ENCODE measurements at regions not wholly inside any gene's neighbourhood (a gene's known extent, or its start where the extent isn't known, plus 50 kb on each side); places are given as distances from the start of the nearest gene placed in this dataset.

DNA sequence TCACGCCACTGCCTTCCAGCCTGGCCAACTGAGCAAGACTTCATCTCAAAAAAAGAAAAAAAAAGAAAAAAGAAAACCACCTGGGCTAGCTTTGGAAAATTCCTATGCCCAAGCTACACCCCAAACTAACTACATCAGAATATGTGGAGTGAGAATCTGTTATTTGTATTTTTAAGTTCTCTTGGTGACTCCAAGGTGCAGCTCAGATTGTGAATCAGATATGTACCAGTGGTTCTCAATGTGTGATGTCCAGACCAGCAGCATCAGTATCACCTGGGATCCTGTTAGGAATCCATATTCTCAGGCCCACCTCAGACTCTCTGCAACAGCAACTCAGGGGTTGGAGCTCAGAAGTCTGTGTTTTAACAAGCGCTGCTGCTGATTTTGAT is 376.8 kb downstream of the EDEM1 start:
- no peaks in the 10 kb centered on the region for H3K27me3 ChIP-seq (ENCODE audit: control insufficient read depth, insufficient read depth, low read length)
- POLR2A ChIA-PET = no interaction called here
- CTCF ChIA-PET = no interaction called here
- TF ChIP-seq, protein P1, sequence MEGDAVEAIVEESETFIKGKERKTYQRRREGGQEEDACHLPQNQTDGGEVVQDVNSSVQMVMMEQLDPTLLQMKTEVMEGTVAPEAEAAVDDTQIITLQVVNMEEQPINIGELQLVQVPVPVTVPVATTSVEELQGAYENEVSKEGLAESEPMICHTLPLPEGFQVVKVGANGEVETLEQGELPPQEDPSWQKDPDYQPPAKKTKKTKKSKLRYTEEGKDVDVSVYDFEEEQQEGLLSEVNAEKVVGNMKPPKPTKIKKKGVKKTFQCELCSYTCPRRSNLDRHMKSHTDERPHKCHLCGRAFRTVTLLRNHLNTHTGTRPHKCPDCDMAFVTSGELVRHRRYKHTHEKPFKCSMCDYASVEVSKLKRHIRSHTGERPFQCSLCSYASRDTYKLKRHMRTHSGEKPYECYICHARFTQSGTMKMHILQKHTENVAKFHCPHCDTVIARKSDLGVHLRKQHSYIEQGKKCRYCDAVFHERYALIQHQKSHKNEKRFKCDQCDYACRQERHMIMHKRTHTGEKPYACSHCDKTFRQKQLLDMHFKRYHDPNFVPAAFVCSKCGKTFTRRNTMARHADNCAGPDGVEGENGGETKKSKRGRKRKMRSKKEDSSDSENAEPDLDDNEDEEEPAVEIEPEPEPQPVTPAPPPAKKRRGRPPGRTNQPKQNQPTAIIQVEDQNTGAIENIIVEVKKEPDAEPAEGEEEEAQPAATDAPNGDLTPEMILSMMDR (IDR thresholded peaks at IDR 0.05; ENCODE audit: insufficient read depth, low read depth, low read length) = no peak
- DNase-seq (ENCODE audit: low read depth) = no peak
- no peak overlapping the region for H3K4me3 ChIP-seq (ENCODE audit: low read depth, low read length)
- no peaks in the 10 kb centered on the region for H3K36me3 ChIP-seq (ENCODE audit: control insufficient read depth, insufficient read depth, low read length)

DNA sequence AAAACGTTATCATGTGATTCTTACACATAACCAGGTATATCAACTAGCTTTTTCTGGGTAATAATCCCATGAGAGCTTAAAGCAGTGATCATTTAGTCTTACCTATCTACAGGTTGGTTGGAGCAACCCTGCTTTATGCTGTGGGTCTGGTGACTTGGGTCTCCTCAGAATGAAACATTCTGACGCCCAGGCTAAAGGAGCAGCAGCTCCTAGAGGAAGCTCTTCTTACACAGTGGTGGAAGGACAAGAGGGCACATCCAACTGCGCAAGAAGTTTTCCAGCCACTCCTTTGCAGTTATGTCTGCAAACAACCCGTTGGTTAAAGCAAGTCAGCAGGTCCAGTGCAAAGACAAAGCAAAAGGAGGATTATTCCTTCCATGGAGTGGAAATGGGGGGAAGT is 377.5 kb downstream of the EDEM1 start:
- H3K4me3 ChIP-seq (ENCODE audit: low read depth, low read length) = no peak overlapping the region
- TF ChIP-seq, protein P1 (IDR thresholded peaks at IDR 0.05; ENCODE audit: insufficient read depth, low read depth, low read length) = no peak
- ChIA-PET CTCF (interaction anchor here (0.6 kb wide), 1 partner anchor 13 kb away, joined by 3 read pairs; no protein-coding TSS in a partner anchor), POLR2A (no interaction called here)
- H3K36me3 ChIP-seq (ENCODE audit: control insufficient read depth, insufficient read depth, low read length) = no peaks in the 10 kb centered on the region
- no peak for DNase-seq (ENCODE audit: low read depth)
- H3K27me3 ChIP-seq (ENCODE audit: control insufficient read depth, insufficient read depth, low read length) = no peaks in the 10 kb centered on the region

DNA sequence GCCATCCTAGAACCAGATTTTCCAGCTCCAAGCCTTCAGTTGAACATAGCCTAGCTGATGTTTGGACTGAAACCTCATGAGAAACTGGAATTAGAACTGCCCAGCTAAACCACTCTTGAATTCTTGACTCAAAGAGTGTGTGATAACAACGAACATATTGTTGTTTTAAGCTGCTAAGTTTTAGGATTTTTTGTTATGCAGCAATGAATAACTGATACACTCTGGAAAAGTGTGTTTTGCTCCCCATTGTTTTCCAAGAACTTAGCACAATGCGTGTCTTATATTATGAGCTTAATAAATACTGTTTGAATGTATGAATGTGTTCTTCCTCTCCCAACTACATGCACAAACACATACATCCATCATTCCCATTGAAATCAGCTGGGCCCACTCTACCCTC is 379.6 kb downstream of the EDEM1 start:
- ChIA-PET POLR2A (no interaction called here), CTCF (no interaction called here)
- Histone ChIP-seq H3K27me3 (ENCODE audit: control insufficient read depth, insufficient read depth, low read length) (no peaks in the 10 kb centered on the region), H3K4me3 (ENCODE audit: low read depth, low read length) (no peak overlapping the region), H3K36me3 (ENCODE audit: control insufficient read depth, insufficient read depth, low read length) (no peaks in the 10 kb centered on the region)
- no peak for DNase-seq (ENCODE audit: low read depth)
- TF ChIP-seq, protein P1 (IDR thresholded peaks at IDR 0.05; ENCODE audit: insufficient read depth, low read depth, low read length) = no peak

DNA sequence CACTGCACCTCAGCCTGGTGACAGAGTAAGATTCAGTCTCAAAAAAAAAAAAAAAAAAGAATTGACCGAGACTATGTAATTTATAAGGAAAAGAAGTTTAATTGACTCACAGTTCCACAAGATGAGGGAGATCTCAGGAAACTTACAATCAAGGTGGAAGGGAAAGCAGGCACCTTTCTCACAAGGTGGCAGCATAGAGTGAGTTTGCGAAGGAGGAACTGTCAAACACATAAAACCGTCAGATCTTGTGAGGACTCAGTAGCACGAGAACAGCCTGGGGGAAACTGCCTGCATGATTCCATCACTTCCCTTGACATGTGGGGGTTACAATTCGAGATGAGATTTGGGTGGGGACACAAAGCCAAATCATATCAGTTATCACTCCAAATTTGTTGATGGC is 380.9 kb downstream of the EDEM1 start:
- TF ChIP-seq, protein P1 (IDR thresholded peaks at IDR 0.05; ENCODE audit: insufficient read depth, low read depth, low read length) = no peak
- Histone ChIP-seq H3K27me3 (ENCODE audit: control insufficient read depth, insufficient read depth, low read length) (no peaks in the 10 kb centered on the region), H3K4me3 (ENCODE audit: low read depth, low read length) (no peak overlapping the region)

DNA sequence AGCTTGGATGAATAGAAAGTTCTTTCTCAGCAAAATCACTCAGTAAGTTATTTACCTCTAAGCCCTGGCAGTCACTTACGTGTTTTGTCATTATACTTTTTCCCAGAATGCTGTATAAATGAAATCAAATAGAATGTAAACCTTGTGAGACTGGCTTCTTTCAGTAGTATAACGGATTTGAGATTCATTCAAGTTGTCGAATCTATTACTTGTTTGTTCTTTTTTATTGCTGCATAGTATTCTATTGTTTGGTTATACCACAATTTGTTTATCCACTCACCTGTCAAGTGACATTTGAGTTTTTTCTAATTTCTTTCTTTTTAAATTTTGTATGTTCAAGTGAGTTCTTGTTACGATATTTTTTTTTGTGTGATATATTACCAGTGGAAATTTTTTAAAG is 381.6 kb downstream of the EDEM1 start:
- CTCF ChIA-PET = no interaction called here
- no peak for DNase-seq (ENCODE audit: low read depth)
- TF ChIP-seq, protein P1 (IDR thresholded peaks at IDR 0.05; ENCODE audit: insufficient read depth, low read depth, low read length) = no peak
- H3K27me3 ChIP-seq (ENCODE audit: control insufficient read depth, insufficient read depth, low read length) = no peaks in the 10 kb centered on the region
- no peak overlapping the region for H3K4me3 ChIP-seq (ENCODE audit: low read depth, low read length)
- POLR2A ChIA-PET = interaction anchor here (0.7 kb wide), 1 partner anchor 1642 kb away, joined by 5 read pairs; no protein-coding TSS in a partner anchor
- no peaks in the 10 kb centered on the region for H3K36me3 ChIP-seq (ENCODE audit: control insufficient read depth, insufficient read depth, low read length)

More for the DNA sequence above, 380.9 kb downstream of the EDEM1 start:
- CTCF ChIA-PET = no interaction called here
- DNase-seq (ENCODE audit: low read depth) = no peak
- POLR2A ChIA-PET = no interaction called here
- H3K36me3 ChIP-seq (ENCODE audit: control insufficient read depth, insufficient read depth, low read length) = no peaks in the 10 kb centered on the region

All from BJ (cell line).